CD4-positive, alpha-beta memory T cell (primary cell): ENCODE measurements at regions not wholly inside any gene's neighbourhood (a gene's known extent, or its start where the extent isn't known, plus 50 kb on each side); places are given as distances from the start of the nearest gene placed in this dataset.

Experiments
- CTCF ChIA-PET: fragments of 350-600 bp; sonication (Branson Sonifier 250); formaldehyde crosslinking; loops from one replicate; lab custom pipeline; 2021; ENCODE audit warnings: inconsistent platforms; ENCODE audit not compliant: partially characterized antibody; lab: Charles Lee
- POLR2A ChIA-PET: fragments of 350-600 bp; sonication (Branson Sonifier 250); formaldehyde crosslinking; loops from one replicate; lab custom pipeline; 2021; ENCODE audit not compliant: partially characterized antibody; lab: Charles Lee
- DNase-seq, 5 donors: peaks; one replicate each; pipeline versions ENCODE4 v3.0.0 to v3.0.0-alpha.2; 2020 to 2022; ENCODE audit warnings: mixed read lengths in 1 of 5
- H3K27ac ChIP-seq: one replicate; pipeline ENCODE4 v1.7.0; 2013; ENCODE audit warnings: low read depth, low read length
- H3K27me3 ChIP-seq: 2 replicates; pipeline ENCODE4 v1.7.0; 2013; ENCODE audit warnings: mild to moderate bottlenecking, low read length, moderate library complexity; ENCODE audit not compliant: insufficient read depth
- H3K36me3 ChIP-seq: 2 replicates; pipeline ENCODE4 v1.7.0; 2013; ENCODE audit warnings: mild to moderate bottlenecking, low read length, moderate library complexity; ENCODE audit not compliant: insufficient read depth
- H3K4me1 ChIP-seq: 2 replicates; pipeline ENCODE4 v1.7.0; 2013; ENCODE audit warnings: mild to moderate bottlenecking, low read length, moderate library complexity; ENCODE audit not compliant: insufficient read depth
- H3K4me3 ChIP-seq, 2 donors: one replicate each; pipeline ENCODE4 v1.7.0; 2013; ENCODE audit warnings: low read length in 2 of 2, mild to moderate bottlenecking in 1 of 2
- H3K9me3 ChIP-seq, 2 donors: one replicate each; pipeline ENCODE4 v1.7.0; 2013; ENCODE audit warnings: low read length in 2 of 2, control low read depth in 1 of 2; ENCODE audit not compliant: control insufficient read depth in 1 of 2
- H3K27ac Mint-ChIP-seq, 7 donors: one replicate each; pipeline ENCODE4 v1.8.0; 2020 to 2021; ENCODE audit warnings: mixed read lengths in 7 of 7, mild to moderate bottlenecking in 6 of 7, inconsistent platforms in 3 of 7, moderate library complexity in 3 of 7
- H3K27me3 Mint-ChIP-seq, 2 donors: one replicate each; pipeline ENCODE4 v1.8.0; 2020 to 2021; ENCODE audit warnings: mixed read lengths in 2 of 2
- H3K36me3 Mint-ChIP-seq, 2 donors: one replicate each; pipeline ENCODE4 v1.8.0; 2020 to 2021; ENCODE audit warnings: mixed read lengths in 2 of 2, inconsistent platforms in 1 of 2, mild to moderate bottlenecking in 1 of 2
- H3K4me1 Mint-ChIP-seq, 4 donors: one replicate each; pipeline ENCODE4 v1.8.0; 2020 to 2021; ENCODE audit warnings: mixed read lengths in 4 of 4, mild to moderate bottlenecking in 1 of 4
- H3K4me3 Mint-ChIP-seq, 8 donors: one replicate each; pipeline ENCODE4 v1.8.0; 2020 to 2021; ENCODE audit warnings: mixed read lengths in 8 of 8, mild to moderate bottlenecking in 7 of 8, moderate library complexity in 6 of 8, inconsistent platforms in 3 of 8
- H3K9me3 Mint-ChIP-seq, 8 donors: one replicate each; pipeline ENCODE4 v1.8.0; 2020 to 2021; ENCODE audit warnings: mixed read lengths in 8 of 8, mild to moderate bottlenecking in 5 of 8, inconsistent platforms in 3 of 8, moderate library complexity in 1 of 8
- intact Hi-C: fragments of 100-400 bp; cut with micrococcal nuclease; formaldehyde crosslinking; loops from one replicate; pipeline ENCODE4 v1.15.1; 2023

GRCh38 chr13:86665842-86666241 is 866.6 kb upstream of the SLITRK6 start:
- H3K4me3 ChIP-seq = no peak overlapping the region
- H3K9me3 Mint-ChIP-seq = peaks cover 6 to 43% (median 16%) of the 10 kb centered on the region in 8 donors
- intact Hi-C loops = no loop called here
- no peaks in the 10 kb centered on the region for H3K4me1 ChIP-seq
- H3K9me3 ChIP-seq = no peaks in the 10 kb centered on the region
- no peaks in the 10 kb centered on the region for H3K27me3 ChIP-seq
- no peaks in the 10 kb centered on the region for H3K36me3 ChIP-seq
- H3K4me3 Mint-ChIP-seq = no peak overlapping the region
- H3K27me3 Mint-ChIP-seq = no peaks in the 10 kb centered on the region
- H3K27ac ChIP-seq = no peak overlapping the region
- CTCF ChIA-PET = no interaction called here
- H3K4me1 Mint-ChIP-seq = no peaks in the 10 kb centered on the region
- peaks cover 0 to 1% of the 10 kb centered on the region in 2 donors for H3K36me3 Mint-ChIP-seq
- POLR2A ChIA-PET = no interaction called here
- no peak overlapping the region for H3K27ac Mint-ChIP-seq
- DNase-seq = no peak

- no peaks in the 10 kb centered on the region for H3K27me3 Mint-ChIP-seq
- H3K27ac ChIP-seq = no peak overlapping the region
- H3K27ac Mint-ChIP-seq = no peak overlapping the region
- CTCF ChIA-PET = no interaction called here
- POLR2A ChIA-PET = no interaction called here
- no peaks in the 10 kb centered on the region for H3K4me1 ChIP-seq
- intact Hi-C loops = no loop called here
- no peaks in the 10 kb centered on the region for H3K4me1 Mint-ChIP-seq
- no peaks in the 10 kb centered on the region for H3K36me3 ChIP-seq
- no peak overlapping the region for H3K4me3 ChIP-seq
- peaks cover 0 to 11% (median 5%) of the 10 kb centered on the region in 8 donors for H3K9me3 Mint-ChIP-seq
- no peak overlapping the region for H3K4me3 Mint-ChIP-seq
- no peak for DNase-seq
- H3K9me3 ChIP-seq = no peaks in the 10 kb centered on the region
- peaks cover 0 to 1% of the 10 kb centered on the region in 2 donors for H3K36me3 Mint-ChIP-seq
- no peaks in the 10 kb centered on the region for H3K27me3 ChIP-seq
These were observed 874.8 kb upstream of the SLITRK6 start for GRCh38 chr13:86673931-86674431.

- Mint-ChIP-seq H3K4me1 (no peaks in the 10 kb centered on the region), H3K36me3 (no peaks in the 10 kb centered on the region), H3K9me3 (peaks cover 0 to 16% (median 4%) of the 10 kb centered on the region in 8 donors), H3K27me3 (no peaks in the 10 kb centered on the region), H3K27ac (no peak overlapping the region), H3K4me3 (no peak overlapping the region)
- no peak overlapping the region for H3K4me3 ChIP-seq
- ChIA-PET CTCF (no interaction called here), POLR2A (no interaction called here)
- no peak overlapping the region for H3K27ac ChIP-seq
- no peaks in the 10 kb centered on the region for H3K27me3 ChIP-seq
- H3K9me3 ChIP-seq = no peaks in the 10 kb centered on the region
- H3K36me3 ChIP-seq = no peaks in the 10 kb centered on the region
- H3K4me1 ChIP-seq = no peaks in the 10 kb centered on the region
- intact Hi-C loops = no loop called here
- DNase-seq = no peak
These were observed 882.0 kb upstream of the SLITRK6 start for GRCh38 chr13:86681223-86681622.

GRCh38 chr13:86684402-86684801 is 885.2 kb upstream of the SLITRK6 start:
- Mint-ChIP-seq H3K9me3 (peaks cover 0 to 19% (median 4%) of the 10 kb centered on the region in 8 donors), H3K27ac (no peak overlapping the region), H3K36me3 (no peaks in the 10 kb centered on the region), H3K27me3 (no peaks in the 10 kb centered on the region), H3K4me1 (no peaks in the 10 kb centered on the region), H3K4me3 (no peak overlapping the region)
- H3K27me3 ChIP-seq = no peaks in the 10 kb centered on the region
- no peak overlapping the region for H3K27ac ChIP-seq
- no peaks in the 10 kb centered on the region for H3K36me3 ChIP-seq
- no peak for DNase-seq
- no peak overlapping the region for H3K4me3 ChIP-seq
- intact Hi-C loops = no loop called here
- no peaks in the 10 kb centered on the region for H3K4me1 ChIP-seq
- CTCF ChIA-PET = no interaction called here
- POLR2A ChIA-PET = no interaction called here
- no peaks in the 10 kb centered on the region for H3K9me3 ChIP-seq

GRCh38 chr13:86689911-86690310 is 890.7 kb upstream of the SLITRK6 start:
- H3K27ac ChIP-seq = no peak overlapping the region
- H3K36me3 ChIP-seq = no peaks in the 10 kb centered on the region
- Mint-ChIP-seq H3K4me3 (no peak overlapping the region), H3K4me1 (no peaks in the 10 kb centered on the region), H3K36me3 (no peaks in the 10 kb centered on the region), H3K27ac (no peak overlapping the region), H3K27me3 (no peaks in the 10 kb centered on the region), H3K9me3 (peaks cover 0 to 9% (median 3%) of the 10 kb centered on the region in 8 donors)
- POLR2A ChIA-PET = no interaction called here
- H3K9me3 ChIP-seq = no peaks in the 10 kb centered on the region
- intact Hi-C loops = no loop called here
- no peaks in the 10 kb centered on the region for H3K27me3 ChIP-seq
- DNase-seq = no peak
- CTCF ChIA-PET = no interaction called here
- no peaks in the 10 kb centered on the region for H3K4me1 ChIP-seq
- no peak overlapping the region for H3K4me3 ChIP-seq

- peaks cover 0 to 17% (median 7%) of the 10 kb centered on the region in 8 donors for H3K9me3 Mint-ChIP-seq
These were observed 893.1 kb upstream of the SLITRK6 start for GRCh38 chr13:86692291-86692690.

GRCh38 chr13:86710013-86710412 is 910.8 kb upstream of the SLITRK6 start:
- no peaks in the 10 kb centered on the region for H3K36me3 Mint-ChIP-seq
- POLR2A ChIA-PET = no interaction called here
- H3K4me3 Mint-ChIP-seq = no peak overlapping the region
- H3K9me3 ChIP-seq = no peaks in the 10 kb centered on the region
- no peaks in the 10 kb centered on the region for H3K4me1 ChIP-seq
- DNase-seq = no peak
- no peaks in the 10 kb centered on the region for H3K27me3 ChIP-seq
- H3K9me3 Mint-ChIP-seq = peaks cover 0 to 32% (median 8%) of the 10 kb centered on the region in 8 donors
- CTCF ChIA-PET = no interaction called here
- intact Hi-C loops = no loop called here
- no peak overlapping the region for H3K27ac ChIP-seq
- H3K4me3 ChIP-seq = no peak overlapping the region
- H3K4me1 Mint-ChIP-seq = no peaks in the 10 kb centered on the region
- H3K27ac Mint-ChIP-seq = no peak overlapping the region
- H3K36me3 ChIP-seq = no peaks in the 10 kb centered on the region
- H3K27me3 Mint-ChIP-seq = no peaks in the 10 kb centered on the region

More at GRCh38 chr13:86692291-86692690, 893.1 kb upstream of the SLITRK6 start:
- H3K36me3 ChIP-seq = no peaks in the 10 kb centered on the region
- POLR2A ChIA-PET = no interaction called here
- no peak overlapping the region for H3K27ac ChIP-seq
- no peak for DNase-seq
- H3K27me3 ChIP-seq = no peaks in the 10 kb centered on the region
- H3K4me3 ChIP-seq = no peak overlapping the region
- CTCF ChIA-PET = no interaction called here
- Mint-ChIP-seq H3K27ac (no peak overlapping the region), H3K36me3 (no peaks in the 10 kb centered on the region), H3K4me3 (no peak overlapping the region), H3K27me3 (no peaks in the 10 kb centered on the region), H3K4me1 (no peaks in the 10 kb centered on the region)
- intact Hi-C loops = no loop called here
- no peaks in the 10 kb centered on the region for H3K9me3 ChIP-seq
- no peaks in the 10 kb centered on the region for H3K4me1 ChIP-seq

GRCh38 chr13:86710896-86711295 is 911.7 kb upstream of the SLITRK6 start:
- Histone ChIP-seq H3K4me3 (no peak overlapping the region), H3K9me3 (no peaks in the 10 kb centered on the region), H3K27me3 (no peaks in the 10 kb centered on the region), H3K36me3 (no peaks in the 10 kb centered on the region), H3K27ac (no peak overlapping the region), H3K4me1 (no peaks in the 10 kb centered on the region)
- peaks cover 0 to 36% (median 9%) of the 10 kb centered on the region in 8 donors for H3K9me3 Mint-ChIP-seq
- CTCF ChIA-PET = no interaction called here
- POLR2A ChIA-PET = no interaction called here
- no peak for DNase-seq
- H3K4me1 Mint-ChIP-seq = no peaks in the 10 kb centered on the region
- H3K36me3 Mint-ChIP-seq = no peaks in the 10 kb centered on the region
- no peak overlapping the region for H3K4me3 Mint-ChIP-seq
- no peak overlapping the region for H3K27ac Mint-ChIP-seq
- intact Hi-C loops = loop anchor here (1.0 kb wide), 1 partner anchor 38 kb away; no protein-coding TSS in a partner anchor
- no peaks in the 10 kb centered on the region for H3K27me3 Mint-ChIP-seq
